NB4 (cell line): ENCODE measurements at regions not wholly inside any gene's neighbourhood (a gene's known extent, or its start where the extent isn't known, plus 50 kb on each side); places are given as distances from the start of the nearest gene placed in this dataset.

Source experiments
- DNase-seq: peaks from one replicate; pipeline ENCODE4 v3.0.0; 2010; ENCODE audit warnings: low read depth
- H3K4me3 ChIP-seq: one replicate; pipeline ENCODE4 v1.5.1; 2011; ENCODE audit warnings: mild to moderate bottlenecking, low read depth, low read length, moderate library complexity
- MYC ChIP-seq: IDR thresholded peaks from 2 replicates; pipeline ENCODE4 v1.6.1; 2011; ENCODE audit warnings: low read depth, low read length
- POLR2A ChIP-seq: IDR thresholded peaks from 2 replicates; pipeline ENCODE4 v1.6.1; 2011; ENCODE audit warnings: mild to moderate bottlenecking; ENCODE audit not compliant: insufficient read length; ENCODE audit errors: extremely low read depth
- TF ChIP-seq, protein P1 (sequence below): IDR thresholded peaks from one replicate; pipeline ENCODE4 v1.5.1; 2012; ENCODE audit warnings: low read depth, low read length
- TF ChIP-seq, protein P2 (sequence below): IDR thresholded peaks from 2 replicates; pipeline ENCODE4 v1.6.1; 2011; ENCODE audit warnings: low read depth, low read length

DNA sequence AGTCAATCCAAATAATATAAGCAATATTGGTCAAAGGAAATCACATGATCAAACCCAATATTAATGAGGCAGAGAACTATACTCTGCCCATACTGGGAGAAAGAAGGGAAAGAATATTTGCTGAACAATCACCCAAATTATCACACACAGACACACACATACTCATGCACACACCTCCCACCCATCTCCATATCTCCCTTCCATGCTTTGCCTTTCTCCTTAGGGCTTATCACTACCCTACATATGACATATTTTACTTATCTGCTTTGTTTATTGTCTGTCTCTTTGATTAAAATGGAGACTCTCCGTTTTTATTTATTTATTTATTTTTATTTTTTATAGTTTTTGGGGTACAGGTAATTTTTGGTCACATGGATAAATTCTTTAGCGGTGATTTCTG lies 112.9 kb upstream of the NHS start:
- TF ChIP-seq, protein P1, sequence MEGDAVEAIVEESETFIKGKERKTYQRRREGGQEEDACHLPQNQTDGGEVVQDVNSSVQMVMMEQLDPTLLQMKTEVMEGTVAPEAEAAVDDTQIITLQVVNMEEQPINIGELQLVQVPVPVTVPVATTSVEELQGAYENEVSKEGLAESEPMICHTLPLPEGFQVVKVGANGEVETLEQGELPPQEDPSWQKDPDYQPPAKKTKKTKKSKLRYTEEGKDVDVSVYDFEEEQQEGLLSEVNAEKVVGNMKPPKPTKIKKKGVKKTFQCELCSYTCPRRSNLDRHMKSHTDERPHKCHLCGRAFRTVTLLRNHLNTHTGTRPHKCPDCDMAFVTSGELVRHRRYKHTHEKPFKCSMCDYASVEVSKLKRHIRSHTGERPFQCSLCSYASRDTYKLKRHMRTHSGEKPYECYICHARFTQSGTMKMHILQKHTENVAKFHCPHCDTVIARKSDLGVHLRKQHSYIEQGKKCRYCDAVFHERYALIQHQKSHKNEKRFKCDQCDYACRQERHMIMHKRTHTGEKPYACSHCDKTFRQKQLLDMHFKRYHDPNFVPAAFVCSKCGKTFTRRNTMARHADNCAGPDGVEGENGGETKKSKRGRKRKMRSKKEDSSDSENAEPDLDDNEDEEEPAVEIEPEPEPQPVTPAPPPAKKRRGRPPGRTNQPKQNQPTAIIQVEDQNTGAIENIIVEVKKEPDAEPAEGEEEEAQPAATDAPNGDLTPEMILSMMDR = no peak
- DNase-seq = no peak
- no peak overlapping the region for H3K4me3 ChIP-seq

DNA sequence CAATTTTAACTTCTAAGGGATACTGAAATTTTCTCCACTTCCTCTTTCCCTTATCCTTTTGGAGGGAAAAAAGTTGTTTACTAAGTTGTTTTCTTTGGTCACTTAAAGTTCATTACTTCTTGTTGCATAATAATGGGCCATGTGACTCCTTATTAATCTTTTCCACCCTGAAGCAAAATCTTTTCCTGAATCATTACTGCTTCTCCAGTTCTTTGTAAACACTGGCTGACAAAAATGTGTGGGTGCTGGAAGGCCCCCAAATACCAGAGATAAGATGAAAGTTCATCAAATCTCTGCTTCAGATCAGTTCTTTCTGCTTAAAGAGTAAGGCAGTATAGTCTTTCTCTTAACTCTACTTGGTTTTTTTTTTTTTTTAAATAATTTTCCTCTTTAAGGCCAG lies 108.9 kb upstream of the NHS start:
- H3K4me3 ChIP-seq = no peak overlapping the region
- no peak for DNase-seq
- TF ChIP-seq, protein P1 = no peak
- TF ChIP-seq, protein P2, sequence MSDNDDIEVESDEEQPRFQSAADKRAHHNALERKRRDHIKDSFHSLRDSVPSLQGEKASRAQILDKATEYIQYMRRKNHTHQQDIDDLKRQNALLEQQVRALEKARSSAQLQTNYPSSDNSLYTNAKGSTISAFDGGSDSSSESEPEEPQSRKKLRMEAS = no peak
- TF ChIP-seq MYC (no peak), POLR2A (no peak)

DNA sequence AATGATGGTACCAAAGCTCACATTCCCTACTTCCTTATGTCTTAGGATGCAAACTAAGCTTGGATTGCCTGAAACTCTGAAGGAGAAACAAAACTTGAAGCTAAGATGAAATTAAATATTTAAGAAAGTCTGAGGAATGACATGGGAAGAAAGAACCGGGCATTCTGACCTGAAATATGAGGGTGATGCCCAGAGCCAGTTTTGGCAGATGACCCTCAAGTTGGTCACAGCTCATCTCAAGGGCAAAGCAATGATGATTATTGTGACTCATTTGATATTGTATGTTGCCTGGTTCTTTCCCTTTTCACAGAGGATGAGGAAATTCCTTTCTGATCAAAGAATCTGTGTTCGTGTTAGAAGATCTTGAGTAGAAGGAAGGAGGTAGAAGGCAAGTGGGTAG lies 96.0 kb upstream of the NHS start:
- TF ChIP-seq, protein P1 = no peak
- TF ChIP-seq, protein P2 = no peak
- TF ChIP-seq POLR2A (no peak), MYC (no peak)
- H3K4me3 ChIP-seq = no peak overlapping the region
- no peak for DNase-seq

DNA sequence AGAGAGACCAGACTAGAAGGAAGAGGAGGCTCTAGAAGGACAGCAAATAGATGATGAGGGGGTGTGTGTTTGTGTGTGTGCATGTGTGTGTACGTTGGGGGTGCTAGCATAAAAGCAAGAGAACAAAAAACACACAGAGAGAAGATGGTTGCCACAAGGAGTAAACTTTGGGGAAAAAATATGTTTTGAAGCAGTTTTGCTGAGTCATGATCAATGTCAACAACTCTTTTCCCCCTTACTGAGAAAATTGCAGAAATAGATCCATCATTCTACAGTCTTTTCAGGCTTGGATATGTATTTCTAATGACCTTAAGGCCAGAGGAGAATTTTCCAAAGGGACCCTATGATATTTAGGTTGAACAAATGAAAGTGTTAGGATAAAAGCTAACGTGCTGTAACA lies 89.0 kb upstream of the NHS start:
- TF ChIP-seq, protein P2 = no peak
- TF ChIP-seq, protein P1 = no peak
- no peak for TF ChIP-seq POLR2A
- no peak for TF ChIP-seq MYC
- no peak for DNase-seq
- no peak overlapping the region for H3K4me3 ChIP-seq

DNA sequence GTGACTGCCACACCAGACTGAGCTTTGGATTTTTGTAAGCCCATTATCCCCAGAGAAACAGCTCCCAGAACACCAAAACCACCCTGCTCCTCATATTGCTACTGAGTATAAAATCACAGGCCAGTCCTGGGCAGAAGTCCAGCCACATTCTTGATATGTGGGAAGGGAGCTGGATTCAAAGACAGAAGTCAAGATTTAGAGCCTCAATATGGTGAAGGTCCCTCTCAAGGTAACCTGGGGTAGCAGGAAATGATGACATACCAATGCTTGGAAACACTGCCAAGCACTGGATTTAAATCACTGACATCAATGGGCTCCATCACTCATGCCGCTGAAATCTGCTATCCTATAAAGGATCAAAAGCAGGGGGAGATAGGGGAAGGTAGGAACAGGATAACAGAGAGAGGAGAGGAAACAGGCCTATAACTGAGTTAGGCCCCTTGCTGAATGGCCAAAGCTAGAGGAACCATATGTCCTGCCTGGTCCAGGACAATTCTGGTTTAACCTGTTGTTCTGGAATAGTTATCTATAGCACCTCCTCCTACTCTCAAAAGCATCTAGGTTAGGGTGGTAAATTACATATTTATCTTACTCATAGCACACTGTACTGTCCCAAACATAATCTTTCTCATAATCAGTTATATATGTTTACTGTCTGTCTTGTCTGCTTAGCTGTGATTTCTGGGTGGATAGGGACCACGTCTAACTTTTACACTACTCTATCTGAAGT lies 83.7 kb upstream of the NHS start:
- TF ChIP-seq, protein P1 = no peak
- TF ChIP-seq, protein P2 = no peak
- TF ChIP-seq POLR2A = no peak
- TF ChIP-seq MYC = no peak
- DNase-seq = no peak
- H3K4me3 ChIP-seq = no peak overlapping the region

DNA sequence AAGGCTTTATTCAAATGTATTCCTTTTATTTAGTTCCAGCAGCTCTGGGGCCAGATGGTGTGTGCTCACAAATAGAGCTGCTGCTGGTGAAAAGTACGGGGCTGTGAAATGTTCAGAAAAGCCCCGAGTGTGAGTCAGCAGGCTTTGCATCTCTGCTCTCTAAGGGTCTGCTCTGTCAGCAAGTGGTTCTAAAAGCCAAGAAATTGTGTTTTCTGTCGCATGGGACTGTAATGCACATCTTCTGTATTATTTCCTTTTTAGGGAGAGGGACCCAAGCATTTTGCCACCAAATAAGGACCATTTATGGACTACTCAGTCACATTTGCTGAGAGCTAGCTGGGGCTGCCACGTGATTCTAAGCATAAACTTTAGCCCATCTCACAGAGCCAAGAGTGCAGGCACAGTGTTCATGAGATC lies 82.9 kb upstream of the NHS start:
- TF ChIP-seq POLR2A = no peak
- TF ChIP-seq, protein P2 = no peak
- DNase-seq = no peak
- no peak overlapping the region for H3K4me3 ChIP-seq
